Upper lobe of left lung (tissue), 4 donors: ENCODE measurements at regions not wholly inside any gene's neighbourhood (a gene's known extent, or its start where the extent isn't known, plus 50 kb on each side); places are given as distances from the start of the nearest gene placed in this dataset.

Experiments used
- CTCF ChIP-seq, 6 experiments: fragments of 450-650 bp in 4 of 6; fragments of 200-600 bp in 2 of 6; sonication (generic) in 2 of 6; IDR thresholded peaks; one replicate each; pipeline ENCODE4 v1.5.1; 2016 to 2019; ENCODE audit warnings: antibody characterized with exemption in 6 of 6
- EP300 ChIP-seq, 4 donors: sonication (generic); formaldehyde crosslinking; IDR thresholded peaks; one replicate each; pipeline ENCODE4 v1.5.1; 2017; ENCODE audit warnings: antibody characterized with exemption in 4 of 4, control low read depth in 2 of 4
- POLR2AphosphoS5 ChIP-seq, 2 donors: sonication (generic); formaldehyde crosslinking; IDR thresholded peaks; one replicate each; pipeline ENCODE4 v1.5.1; 2017; ENCODE audit warnings: antibody characterized with exemption in 2 of 2

GRCh38 chr20:52015155-52015554, 176.4 kb downstream of the ZFP64 start:
- no peak for TF ChIP-seq CTCF (IDR thresholded peaks at IDR 0.05)
- TF ChIP-seq POLR2AphosphoS5 (IDR thresholded peaks at IDR 0.05), result no peak
- no peak for TF ChIP-seq EP300 (IDR thresholded peaks at IDR 0.05)
